GM21717 (cell line): ENCODE measurements at regions not wholly inside any gene's neighbourhood (a gene's known extent, or its start where the extent isn't known, plus 50 kb on each side); places are given as distances from the start of the nearest gene placed in this dataset.

ENCODE experiments used
- ATAC-seq: cut with Tn5 transposase; IDR thresholded peaks from one replicate; pipeline ENCODE4 v1.9.1; 2021; ENCODE audit warnings: mild to moderate bottlenecking, moderate library complexity; ENCODE audit not compliant: unreplicated experiment

DNA sequence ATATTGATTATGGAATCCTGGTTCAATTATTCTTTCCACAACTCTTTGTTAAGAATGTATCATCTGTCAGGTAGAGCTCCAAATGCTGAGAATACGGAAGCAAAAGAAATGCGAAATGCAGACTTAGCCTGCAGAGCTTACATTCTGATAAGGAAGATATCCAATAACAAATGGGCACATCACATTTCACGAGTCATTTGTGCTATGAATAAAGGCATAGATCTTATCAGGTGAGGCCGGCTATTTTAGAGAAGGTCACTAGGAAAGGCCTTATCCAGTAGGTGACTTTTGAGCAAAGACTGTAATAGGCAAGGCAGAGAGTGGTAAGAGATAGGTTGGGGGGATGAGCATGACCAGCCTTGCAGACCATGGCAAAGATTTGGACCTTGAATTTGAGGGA is 174.3 kb upstream of the SERPINE2 start:
- no peak for ATAC-seq

DNA sequence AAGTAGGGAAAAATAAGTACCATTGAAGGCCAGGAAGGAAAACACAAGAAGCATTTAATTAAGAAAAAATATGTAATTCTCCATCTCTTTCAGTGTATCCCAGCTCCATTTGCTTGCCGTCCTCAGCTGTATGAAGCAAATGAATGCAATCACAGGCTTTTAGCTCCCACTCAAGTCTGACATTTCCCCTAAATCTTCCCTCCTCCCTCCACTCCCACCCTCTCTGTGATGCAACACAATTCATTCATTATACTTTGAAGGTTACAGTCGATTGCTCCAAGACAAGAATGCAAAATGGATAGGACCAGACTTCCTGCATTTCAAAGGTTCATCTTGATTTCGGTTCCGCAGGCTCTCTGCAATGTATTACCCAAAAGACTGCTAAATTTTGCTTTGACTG is 172.7 kb upstream of the SERPINE2 start:
- ATAC-seq: no peak

DNA sequence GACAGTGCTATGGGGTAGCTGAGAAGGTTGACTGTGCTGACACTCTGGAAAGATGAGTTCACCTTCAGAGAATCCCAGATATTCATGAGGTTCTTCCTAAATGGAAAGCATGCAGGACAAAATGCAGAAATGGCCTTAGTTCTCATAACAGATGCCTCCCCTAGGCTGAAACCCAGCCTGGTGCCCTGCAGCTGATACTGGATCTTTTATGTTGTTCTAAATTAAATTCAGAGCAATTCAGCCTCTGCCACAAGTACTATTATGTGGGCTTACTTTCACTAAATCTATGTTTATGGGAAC is 172.0 kb upstream of the SERPINE2 start:
- no peak for ATAC-seq

DNA sequence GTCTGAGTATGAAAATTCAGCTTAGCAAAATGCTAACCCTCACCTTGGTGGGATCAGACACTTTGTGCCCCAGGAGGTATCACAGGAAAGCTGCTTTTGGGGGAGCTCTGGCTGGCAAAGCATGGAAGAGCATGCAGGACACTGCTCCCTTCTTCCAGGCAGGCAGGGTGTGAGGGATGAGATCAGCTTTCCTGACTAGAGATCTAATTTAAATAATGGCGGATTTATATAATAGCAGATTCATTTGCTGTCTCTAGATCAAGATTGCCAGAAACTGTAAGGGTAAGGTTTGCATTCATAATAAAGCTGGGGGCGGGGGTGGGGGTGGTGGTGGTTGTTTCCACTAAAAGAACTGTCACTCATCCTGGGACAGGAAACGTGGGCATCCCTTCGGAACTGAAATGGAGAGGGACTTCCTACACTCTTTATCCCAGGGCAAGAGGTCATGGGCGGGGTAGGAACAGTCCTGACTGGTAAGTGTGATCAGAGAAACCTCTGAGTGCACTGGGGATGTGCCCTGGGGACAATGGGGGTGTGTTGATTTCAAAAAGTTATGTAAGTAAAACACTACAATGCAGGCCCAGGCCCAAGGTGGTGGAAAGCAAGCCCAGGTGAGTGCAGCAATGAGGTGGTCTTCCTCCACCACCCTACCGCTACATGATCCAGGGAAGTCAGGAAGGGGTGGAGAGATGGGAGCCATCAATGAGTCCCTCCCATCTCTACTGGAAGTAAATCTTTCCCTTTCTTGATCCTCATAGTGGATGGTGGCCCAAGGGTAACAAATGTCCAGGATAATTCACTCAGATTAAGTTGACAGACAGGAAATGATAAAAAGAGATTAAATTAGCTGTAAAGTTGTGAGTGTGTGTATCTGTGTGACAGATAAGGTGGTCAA is 171.4 kb upstream of the SERPINE2 start:
- ATAC-seq: no peak

DNA sequence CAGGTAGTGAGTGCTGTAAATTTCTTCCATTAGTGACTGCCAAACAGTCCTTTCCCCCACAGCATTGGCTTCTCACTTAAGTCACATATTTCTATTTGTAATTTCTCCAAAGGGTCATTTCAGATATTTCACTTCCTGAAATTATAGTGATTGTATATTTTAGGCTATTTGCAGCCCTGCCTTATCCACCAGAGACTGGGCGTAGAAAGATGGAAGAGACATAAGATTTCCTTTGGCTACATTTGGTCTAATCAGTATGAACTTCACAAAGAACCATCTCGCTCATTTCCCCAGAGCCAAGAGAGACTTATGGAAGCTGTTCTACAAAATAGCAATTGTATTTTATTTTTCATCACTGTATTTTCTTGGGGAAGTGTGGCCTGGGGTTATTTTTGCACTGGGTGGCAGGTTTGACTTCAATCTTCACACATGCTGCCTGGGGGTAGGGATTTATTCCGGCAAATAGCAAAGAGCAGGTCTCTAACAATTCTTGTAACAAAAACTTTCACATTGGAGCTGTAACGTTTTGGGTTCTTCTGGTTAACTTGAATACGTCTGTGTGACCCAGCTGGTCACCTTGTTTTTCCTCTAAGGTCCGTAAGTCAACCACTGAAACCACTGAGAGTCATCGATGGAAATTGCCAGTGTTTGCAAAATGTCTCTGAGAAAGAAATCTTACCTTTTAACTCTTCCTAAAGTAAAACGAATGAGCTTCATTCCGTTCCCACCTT is 170.6 kb upstream of the SERPINE2 start:
- no peak for ATAC-seq

DNA sequence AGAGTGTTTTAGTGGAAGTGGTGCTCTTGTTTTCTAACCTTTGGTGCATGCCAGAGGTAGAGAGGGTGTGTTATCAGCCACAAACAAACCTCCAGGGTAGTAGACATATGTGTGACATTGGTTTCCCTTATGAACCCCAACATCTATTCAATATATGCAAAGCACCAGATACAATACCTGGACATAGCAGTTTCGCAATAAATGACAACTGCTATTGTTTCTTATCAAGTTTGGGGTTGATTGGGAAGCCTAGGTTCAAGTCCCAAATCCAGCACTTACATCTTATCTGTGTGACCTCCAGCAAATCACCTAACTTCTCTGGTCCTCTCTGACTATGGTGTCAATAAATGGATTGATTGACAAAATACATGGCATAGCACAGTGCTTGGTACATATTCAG is 169.4 kb upstream of the SERPINE2 start:
- no peak for ATAC-seq

DNA sequence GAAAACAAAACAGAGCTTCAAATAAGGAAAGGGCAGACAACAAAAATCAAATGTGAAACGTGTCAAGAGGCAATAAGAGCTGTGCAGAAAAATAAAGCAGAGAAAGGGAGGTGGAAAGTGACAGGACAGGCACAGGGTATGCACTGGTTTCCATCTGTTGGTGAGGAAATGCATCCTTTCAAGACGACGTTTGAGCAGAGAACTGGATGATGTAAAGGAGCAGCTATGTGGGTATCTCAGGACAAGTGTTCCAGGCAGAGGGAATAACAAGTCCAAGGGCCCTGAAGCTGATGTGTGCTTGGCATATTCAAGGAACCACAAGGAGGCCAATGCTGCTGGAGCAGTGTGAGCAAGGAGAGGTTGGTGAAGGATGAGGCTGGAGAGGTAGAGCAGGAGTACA is 168.9 kb upstream of the SERPINE2 start:
- no peak for ATAC-seq

DNA sequence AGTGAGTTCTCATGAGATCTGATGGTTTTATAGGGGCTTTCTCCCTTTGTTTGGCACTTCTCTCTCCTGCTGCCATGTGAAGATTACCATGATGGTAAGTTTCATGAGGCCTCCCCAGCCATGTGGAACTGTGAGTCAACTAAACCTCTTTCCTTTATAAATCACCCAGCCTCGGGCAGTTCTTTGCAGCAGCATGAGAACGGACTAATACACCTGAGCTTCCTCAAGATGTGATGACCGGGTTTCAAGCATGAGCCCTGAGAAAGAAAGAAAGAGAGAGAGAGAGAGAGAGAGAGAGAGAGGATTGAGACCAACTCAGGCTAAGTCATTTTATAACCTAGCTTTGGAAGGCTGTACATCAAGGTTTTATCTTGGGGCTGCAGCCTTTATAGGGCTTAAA is 167.7 kb upstream of the SERPINE2 start:
- ATAC-seq: no peak

DNA sequence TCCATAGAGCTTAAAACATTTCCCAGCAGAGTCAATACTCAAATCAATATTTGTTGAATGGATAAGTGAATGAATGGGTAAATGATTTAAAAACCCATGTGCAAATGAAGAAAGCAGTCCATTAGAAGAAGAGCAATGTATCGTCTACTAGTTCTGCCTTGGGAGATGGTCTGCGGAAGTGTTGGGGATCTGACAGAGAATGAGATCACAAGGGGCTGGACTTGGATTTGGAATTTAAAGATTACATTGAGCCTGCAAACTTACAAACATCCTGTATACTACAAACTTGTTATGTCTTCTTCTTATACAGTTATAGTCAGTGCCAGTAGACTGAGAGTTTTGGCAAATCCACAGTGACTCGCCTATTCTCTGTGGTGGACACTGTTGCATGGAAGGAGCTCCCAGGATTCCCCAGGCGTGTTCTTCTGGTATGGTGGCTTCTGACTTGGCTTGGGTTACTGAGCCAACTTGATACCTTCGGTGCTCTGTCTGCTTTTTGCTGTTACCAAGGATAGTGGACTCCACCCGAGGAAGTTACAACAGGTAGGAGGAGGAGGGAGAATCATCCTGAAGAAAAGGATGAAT is 163.3 kb upstream of the SERPINE2 start:
- no peak for ATAC-seq

DNA sequence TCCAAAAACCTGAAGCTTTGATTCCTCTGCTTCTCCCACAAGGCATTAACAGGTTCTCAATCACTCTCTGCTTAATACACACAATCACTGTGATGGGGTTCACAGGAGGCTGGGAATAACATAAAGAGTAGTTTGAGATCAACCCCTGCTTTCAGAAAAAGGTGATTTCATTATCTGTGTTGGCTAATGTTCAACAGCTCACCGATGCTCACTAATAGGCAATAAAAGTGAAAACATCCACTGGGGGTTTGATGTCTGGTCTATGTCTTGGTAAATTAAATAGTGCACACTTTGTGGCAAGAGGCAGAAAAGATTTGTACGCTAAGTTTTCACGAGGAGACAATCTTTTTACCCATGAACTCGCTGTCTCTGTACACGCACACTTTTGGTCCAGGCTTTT is 159.3 kb upstream of the SERPINE2 start:
- ATAC-seq: no peak

DNA sequence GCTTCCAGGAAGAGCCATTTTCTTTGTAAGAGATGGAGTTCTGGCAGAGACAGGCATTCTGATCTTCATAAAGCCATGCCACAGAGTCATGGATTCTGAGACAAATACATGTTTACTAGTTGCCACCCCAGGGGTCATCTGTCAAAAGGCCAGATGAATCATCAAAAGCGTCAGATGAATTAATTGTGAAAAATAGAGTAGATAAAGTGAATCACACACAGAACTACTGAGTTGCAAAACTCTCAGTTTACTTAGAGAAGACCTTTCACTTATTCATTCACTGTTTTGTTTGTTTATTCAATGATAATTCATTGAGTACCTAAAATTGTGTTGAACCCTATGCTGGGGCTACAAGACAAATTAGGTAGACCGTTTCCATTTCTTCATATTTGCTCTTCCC is 157.7 kb upstream of the SERPINE2 start:
- ATAC-seq: no peak

DNA sequence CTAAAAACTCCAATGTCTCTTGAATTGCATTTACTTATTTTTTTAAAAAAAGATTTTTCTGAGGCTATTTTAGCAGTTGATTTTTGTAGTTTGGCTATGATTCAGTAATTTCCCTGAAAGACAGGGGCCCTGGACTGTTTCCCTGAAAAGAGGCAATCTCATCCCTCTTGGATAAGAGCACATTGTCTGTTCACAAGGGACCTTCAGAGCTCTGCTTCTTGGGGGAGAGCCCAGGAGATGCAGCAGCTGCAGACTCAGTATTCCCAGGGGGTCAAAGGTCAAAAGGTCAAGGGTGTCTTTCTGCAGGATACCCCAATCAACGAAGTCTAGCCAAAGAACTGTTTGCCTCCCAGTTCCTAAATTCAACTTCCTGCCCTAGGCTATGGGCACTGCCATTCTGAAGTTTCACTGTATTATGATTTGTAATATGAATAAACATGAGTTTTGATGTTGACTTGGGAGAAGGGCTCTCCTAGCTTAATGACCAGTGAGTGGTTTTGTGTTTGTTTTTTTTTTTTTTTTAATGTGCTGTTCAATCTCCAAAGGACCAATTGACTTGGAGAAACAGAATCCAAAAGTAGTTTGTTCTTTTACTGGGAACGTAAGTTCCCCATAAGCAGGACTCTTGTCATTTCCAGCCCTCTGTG is 157.0 kb upstream of the SERPINE2 start:
- no peak for ATAC-seq

DNA sequence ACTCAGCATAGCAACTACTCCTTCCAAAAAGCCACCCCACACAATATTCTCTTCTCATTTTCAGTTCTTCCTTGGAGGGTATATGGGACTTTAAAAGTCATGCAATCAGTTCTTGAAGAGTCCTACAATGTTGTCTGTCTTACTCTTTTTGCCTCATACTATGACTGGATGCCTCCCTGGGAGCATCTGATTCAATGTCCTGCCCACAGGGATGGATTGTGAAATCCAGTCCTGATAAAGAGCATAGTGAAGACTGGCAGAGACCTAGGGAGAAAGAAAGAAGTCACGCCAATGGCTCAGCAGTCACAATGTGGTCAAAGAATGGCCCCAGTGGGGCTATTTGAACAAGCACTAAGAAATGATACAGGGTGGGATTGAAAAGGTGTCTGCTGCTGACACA is 155.1 kb upstream of the SERPINE2 start:
- ATAC-seq: no peak

DNA sequence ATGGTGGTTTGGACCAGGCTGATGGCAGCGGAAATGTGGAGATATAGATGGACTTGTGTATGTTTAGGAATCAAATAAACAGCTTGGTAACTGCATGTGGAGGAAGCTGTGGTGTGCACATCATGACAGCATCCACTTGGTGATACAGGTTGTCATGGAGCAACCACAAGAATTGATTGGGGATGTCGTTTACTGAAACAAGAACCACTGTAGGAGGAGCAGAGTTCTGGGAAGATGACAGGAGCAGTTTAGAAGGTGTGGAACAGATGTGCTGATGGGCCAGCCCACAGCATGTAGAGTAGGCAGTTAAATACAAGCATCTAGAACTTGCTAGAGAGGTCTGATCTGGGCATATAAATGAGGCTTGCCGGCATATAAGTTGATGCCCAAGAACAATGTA is 152.4 kb upstream of the SERPINE2 start:
- ATAC-seq: no peak

DNA sequence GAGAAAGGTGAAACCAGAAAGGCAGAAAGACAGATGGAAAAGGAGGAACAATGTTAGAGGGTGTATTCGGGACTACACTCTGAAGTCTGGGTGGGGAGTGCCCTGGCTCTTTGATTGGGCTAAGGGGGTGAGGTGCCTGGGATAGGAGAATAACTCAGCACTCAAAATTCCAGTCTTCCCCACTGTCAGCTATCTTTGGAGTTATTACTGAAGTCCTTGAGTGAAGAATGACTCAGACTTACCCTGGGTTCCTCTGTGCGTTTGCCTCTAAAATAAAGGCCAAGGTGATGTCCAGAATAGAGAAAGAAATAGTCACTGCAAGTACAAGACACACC is 151.8 kb upstream of the SERPINE2 start:
- no peak for ATAC-seq

DNA sequence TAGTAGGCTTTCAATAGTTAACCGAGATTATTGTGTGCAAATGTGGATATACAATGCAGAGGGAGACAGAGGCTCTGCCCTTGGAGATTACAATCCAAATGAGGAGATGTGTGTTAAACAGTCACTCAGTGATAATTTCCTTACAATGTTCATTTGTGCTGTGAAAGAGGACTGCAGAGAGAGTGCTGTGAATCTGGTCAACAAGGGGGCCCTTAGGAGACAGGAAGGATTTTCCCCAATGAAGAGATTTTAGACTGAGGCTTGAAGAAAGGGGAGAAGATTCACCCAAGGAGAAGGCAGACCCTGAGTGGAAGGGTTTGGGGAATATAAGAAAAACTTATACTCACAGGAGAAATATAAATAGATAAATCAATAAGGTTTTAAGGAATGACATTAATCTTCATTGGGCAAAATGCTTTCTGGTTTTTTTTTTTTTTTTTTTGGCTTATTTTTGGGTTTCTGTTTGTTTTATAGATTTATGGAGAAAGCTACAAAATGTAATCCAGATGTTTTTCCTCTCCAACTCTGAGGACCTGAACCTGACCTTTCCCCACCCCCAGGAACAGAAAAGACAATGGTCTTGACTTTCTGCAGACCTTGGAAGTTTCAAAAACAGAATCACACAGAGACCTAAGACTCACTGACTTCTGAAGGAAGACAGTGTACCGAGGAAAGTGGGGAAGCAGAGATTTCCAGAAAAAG is 151.3 kb upstream of the SERPINE2 start:
- no peak for ATAC-seq

DNA sequence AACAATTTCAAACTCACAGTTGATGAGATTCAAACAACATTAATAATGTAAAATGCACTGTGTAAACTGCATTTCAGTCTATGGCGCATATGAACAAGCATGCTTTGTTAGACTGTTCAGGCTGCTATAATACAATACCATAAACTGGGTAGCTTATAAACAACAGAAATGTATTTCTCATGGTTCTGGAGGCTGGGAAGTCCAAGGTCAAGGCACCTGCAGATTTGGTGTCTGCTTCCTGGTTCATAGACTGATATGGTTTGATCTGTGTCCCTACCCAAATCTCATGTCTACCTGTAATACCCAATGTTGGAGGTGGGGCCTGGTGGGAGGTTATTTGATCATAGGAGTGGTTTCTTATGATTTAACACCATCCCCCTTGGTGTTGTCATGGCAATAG is 148.1 kb upstream of the SERPINE2 start:
- no peak for ATAC-seq

DNA sequence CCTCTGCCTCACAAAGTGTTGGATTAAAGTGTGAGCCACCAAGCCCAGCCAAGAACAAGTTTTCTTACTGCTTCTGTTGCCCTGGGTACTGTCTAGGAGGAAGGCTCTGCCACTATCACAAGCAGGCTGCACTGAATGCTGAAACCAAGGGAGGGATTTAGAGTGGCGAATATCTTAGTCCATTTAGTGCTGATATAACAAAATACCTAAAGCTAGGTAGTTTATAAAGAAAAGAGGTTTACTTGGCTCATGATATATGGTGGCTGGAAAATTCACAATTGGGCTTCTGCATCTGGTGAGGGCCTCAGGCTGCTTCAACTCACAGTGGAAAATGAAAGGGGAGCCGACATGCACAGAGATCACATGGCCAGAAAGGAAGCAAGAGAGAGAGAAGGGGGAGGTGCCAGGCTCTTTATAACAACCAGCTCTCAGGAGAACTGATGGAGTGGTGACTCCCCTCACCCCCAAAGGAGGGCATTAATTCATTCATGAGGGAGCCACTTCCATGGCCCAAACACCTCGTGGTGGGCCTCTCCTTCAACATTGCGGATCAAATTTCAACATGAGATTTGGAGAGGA is 146.0 kb upstream of the SERPINE2 start:
- ATAC-seq: no peak

DNA sequence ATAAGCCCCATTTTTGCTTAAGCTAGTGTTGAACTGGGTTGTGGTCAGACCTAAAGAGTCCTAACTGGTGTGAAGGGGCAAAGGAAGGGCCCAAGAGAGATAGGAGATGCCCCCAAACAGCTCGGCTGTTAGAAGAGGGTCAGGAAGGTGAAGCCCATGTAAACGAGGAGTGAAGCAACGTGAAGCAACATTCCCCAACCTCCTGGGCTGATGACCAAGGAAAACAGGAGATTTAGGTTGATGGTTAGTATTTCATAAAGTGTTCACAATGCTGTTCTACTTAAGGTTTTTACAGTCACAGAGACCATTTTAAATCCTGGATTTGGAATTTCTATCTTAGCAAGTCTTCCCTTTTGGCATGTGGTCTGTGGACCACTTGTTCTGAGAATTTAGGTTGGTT is 144.0 kb upstream of the SERPINE2 start:
- no peak for ATAC-seq

DNA sequence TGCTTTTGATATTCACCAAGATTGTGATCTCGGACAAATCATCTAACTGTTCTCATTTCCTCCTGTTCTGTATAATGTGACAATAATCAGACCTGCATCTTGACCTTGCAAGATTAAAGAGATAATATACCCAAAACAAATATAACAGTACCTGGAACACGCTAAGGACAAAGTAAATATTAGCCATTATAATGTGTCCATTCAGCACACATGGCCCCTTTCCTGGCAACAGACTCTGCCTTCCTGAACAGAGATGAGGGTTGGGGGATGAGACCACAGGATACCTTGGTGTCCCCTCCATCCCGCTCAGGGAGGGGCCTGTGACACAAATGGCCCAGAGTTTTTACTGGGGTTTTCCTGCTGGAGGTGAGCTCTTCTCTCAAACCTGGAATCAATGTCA is 143.4 kb upstream of the SERPINE2 start:
- ATAC-seq: no peak
